ENCODE measurements at regions not wholly inside any gene's neighbourhood (a gene's known extent, or its start where the extent isn't known, plus 50 kb on each side); places are given as distances from the start of the nearest gene placed in this dataset.

GRCh38 chr7:155983176-155983815 lies 171.0 kb upstream of the SHH start:
- DNase-seq (ENCODE audit: low read depth, low spot score), result no peak
- in situ Hi-C loops (cut with HindIII; ENCODE audit: low pct_unique_long_range_greater_than_20kb, low sequenced_read_pairs), result no loop called here
- ChIA-PET CTCF (interaction anchor here (0.7 kb wide), 1 partner anchor 169 kb away, joined by 5 read pairs; no protein-coding TSS in a partner anchor), POLR2A (no interaction called here)
- intact Hi-C loops (cut with micrococcal nuclease; ENCODE audit: unreplicated experiment), result no loop called here
- no peak for ATAC-seq
- Histone ChIP-seq H3K9me3 (ENCODE audit: control insufficient read depth, insufficient read depth, low read depth, low read length) (no peaks in the 10 kb centered on the region), H3K4me3 (ENCODE audit: low read depth in 2 of 2, low read length in 2 of 2) (no peak overlapping the region), H3K4me1 (ENCODE audit: control insufficient read depth, insufficient read depth, low read length) (no peaks in the 10 kb centered on the region), H3K27me3 (ENCODE audit: control insufficient read depth, insufficient read depth, low read length) (no peaks in the 10 kb centered on the region; the same call in 1 of the 2 replicates), H3K36me3 (ENCODE audit: control insufficient read depth, insufficient read depth, low read length) (no peaks in the 10 kb centered on the region), H3K27ac (ENCODE audit: low read length) (no peak overlapping the region)
- TF ChIP-seq CTCF (IDR thresholded peaks at IDR 0.05) (no peak), SIN3A (IDR thresholded peaks at IDR 0.05; ENCODE audit: borderline replicate concordance, insufficient read depth, low read depth, low read length) (no peak), TCF7L2 (IDR thresholded peaks at IDR 0.05; ENCODE audit: low read depth, low read length) (no peak), REST (IDR thresholded peaks at IDR 0.05; ENCODE audit: insufficient read depth in 1 of 2, low read depth in 2 of 2, low read length in 1 of 2) (no peak), POLR2AphosphoS5 (IDR thresholded peaks at IDR 0.05; ENCODE audit: low read depth, low read length) (no peak)
- BruUV-seq (replicated peaks), result no TSS peak

- Histone ChIP-seq H3K27ac (ENCODE audit: low read length) (no peak overlapping the region), H3K9me3 (ENCODE audit: control insufficient read depth, insufficient read depth, low read depth, low read length) (no peaks in the 10 kb centered on the region), H3K27me3 (ENCODE audit: control insufficient read depth, insufficient read depth, low read length) (no peaks in the 10 kb centered on the region; the same call in 1 of the 2 replicates), H3K36me3 (ENCODE audit: control insufficient read depth, insufficient read depth, low read length) (no peaks in the 10 kb centered on the region), H3K4me1 (ENCODE audit: control insufficient read depth, insufficient read depth, low read length) (no peaks in the 10 kb centered on the region), H3K4me3 (ENCODE audit: low read depth in 2 of 2, low read length in 2 of 2) (no peak overlapping the region)
- BruUV-seq (replicated peaks), result no TSS peak
- TF ChIP-seq POLR2AphosphoS5 (IDR thresholded peaks at IDR 0.05; ENCODE audit: low read depth, low read length), result no peak
- no peak for TF ChIP-seq REST (IDR thresholded peaks at IDR 0.05; ENCODE audit: insufficient read depth in 1 of 2, low read depth in 2 of 2, low read length in 1 of 2)
- TF ChIP-seq TCF7L2 (IDR thresholded peaks at IDR 0.05; ENCODE audit: low read depth, low read length), result no peak
- TF ChIP-seq CTCF (IDR thresholded peaks at IDR 0.05), result no peak
- TF ChIP-seq SIN3A (IDR thresholded peaks at IDR 0.05; ENCODE audit: borderline replicate concordance, insufficient read depth, low read depth, low read length), result no peak
- no peak for ATAC-seq
- in situ Hi-C loops (cut with HindIII; ENCODE audit: low pct_unique_long_range_greater_than_20kb, low sequenced_read_pairs) (no loop called here), intact Hi-C loops (cut with micrococcal nuclease; ENCODE audit: unreplicated experiment) (no loop called here)
- DNase-seq (ENCODE audit: low read depth, low spot score), result no peak
- CTCF ChIA-PET, result no interaction called here
- POLR2A ChIA-PET, result no interaction called here
These were observed 169.4 kb upstream of the SHH start for GRCh38 chr7:155981703-155982102.

Measured in Panc1 (cell line).